Left kidney (tissue), 1 donor: ENCODE measurements at regions not wholly inside any gene's neighbourhood (a gene's known extent, or its start where the extent isn't known, plus 50 kb on each side); places are given as distances from the start of the nearest gene placed in this dataset.
"Not testable (repeated sequence)": the region's sequence is repeated elsewhere in the genome, so short reads cannot be mapped to it uniquely, and the experiment has no call there.

ENCODE experiments used
- DNase-seq: peaks from one replicate; pipeline ENCODE4 v3.0.0-alpha.2; 2013

DNA sequence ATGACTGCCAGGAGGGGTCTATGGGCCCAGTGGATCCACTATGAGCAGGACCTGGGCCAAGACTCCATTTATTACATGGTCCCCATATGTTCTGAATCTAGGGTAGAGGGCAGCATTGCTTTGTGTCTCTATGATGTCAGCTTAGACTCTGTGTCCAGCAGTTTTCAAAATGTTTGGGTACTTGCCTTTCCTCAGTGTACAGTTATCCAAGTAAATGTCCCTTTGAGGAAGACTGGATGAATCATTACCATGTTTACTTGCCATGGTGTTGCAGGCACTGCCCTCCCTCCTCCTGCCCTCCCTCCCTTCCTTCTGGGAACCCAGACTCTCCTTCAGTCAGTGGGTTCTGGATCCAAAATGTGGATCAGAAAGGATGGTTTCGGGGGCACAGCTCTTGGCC lies 108.6 kb downstream of the NRN1 start:
- DNase-seq = no peak

- no peak for DNase-seq
Measured at GRCh38 chr6:5896476-5897200, 110.1 kb downstream of the NRN1 start.

GRCh38 chr6:5894357-5894756 lies 112.4 kb downstream of the NRN1 start:
- no peak for DNase-seq

DNA sequence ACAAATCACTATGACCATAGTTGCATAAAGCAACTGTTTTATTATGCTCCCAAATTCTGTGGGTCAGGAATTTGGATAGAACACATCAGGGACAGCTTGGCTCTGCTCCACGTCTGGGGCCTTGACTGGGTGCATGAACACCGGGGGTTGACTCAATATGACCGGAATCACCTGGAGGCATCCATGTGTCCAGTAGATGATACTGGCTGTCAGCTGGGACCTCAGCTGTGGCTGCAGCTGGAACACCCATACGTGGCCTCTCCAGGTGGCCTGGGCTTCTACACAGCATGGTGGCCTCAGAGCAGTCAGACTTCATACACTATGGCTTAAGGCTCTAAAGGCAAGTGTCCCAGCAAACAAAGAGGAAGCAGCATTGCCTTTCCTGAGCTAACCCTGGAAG lies 113.4 kb downstream of the NRN1 start:
- DNase-seq = no peak

GRCh38 chr6:5892669-5893068 lies 114.1 kb downstream of the NRN1 start:
- DNase-seq = no peak

GRCh38 chr6:5878792-5879191 lies 127.9 kb downstream of the NRN1 start:
- DNase-seq = no peak

DNA sequence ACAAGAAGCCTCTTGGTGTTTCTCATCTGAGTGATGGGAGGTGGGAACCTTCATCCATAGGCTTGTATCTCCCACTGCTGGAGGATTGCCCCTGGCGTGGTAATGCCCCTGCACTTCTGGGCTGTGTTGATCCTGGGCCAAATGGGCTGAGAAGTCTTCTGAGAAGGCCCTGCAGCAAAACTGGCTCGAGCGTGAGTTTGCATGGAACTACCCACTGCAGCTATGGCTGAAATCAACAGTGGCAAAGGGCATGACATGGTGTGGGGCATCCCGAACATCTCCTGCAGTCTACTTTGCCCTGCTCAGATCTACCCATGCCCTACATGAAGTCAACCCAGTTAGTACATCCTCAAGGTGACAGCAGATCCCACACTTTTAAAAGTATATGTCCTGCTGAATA lies 130.6 kb downstream of the NRN1 start:
- no peak for DNase-seq

DNA sequence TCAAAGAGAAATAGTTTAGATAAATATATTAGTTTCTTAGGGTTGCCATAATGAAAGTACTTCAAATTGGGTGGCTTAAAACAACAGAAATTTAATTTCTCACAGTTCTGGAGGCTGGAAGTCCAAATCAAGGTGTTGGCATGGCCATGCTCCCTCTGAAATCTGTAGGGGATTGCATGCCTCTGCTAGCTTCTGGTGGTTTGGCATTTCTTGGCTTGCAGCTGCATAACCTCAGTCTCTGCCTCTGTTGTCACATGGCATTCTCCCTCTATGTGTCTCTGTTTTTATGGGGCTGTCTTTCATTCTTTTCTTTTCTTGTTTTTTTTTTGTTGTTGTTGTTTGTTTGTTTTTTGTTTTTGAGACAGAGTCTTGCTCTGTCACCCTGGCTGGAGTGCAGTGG lies 132.7 kb downstream of the NRN1 start:
- not testable (repeated sequence) for DNase-seq

- DNase-seq = no peak
Measured at GRCh38 chr6:5871296-5871695, 135.4 kb downstream of the NRN1 start.

- no peak for DNase-seq
Measured at GRCh38 chr6:5869676-5870075, 137.0 kb downstream of the NRN1 start.

DNA sequence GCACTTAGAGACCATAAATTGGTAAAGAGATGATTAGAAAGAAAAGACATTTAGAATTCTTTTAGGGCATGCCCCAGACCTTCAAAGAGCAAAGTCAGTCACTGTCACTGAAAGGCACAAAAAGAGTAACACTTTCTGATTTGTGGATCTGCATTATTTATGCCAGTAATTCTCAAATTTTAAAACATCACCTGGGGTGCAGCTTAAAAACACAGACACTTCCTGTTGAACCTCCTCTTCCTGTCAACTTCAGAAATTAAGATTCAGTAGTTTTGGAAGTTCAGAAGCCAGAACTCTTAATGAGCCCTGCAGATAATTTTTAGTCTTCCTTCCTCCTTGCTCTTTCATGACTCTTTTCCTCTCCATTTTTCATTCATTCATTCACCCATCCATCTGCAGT lies 137.5 kb downstream of the NRN1 start:
- DNase-seq = no peak

DNA sequence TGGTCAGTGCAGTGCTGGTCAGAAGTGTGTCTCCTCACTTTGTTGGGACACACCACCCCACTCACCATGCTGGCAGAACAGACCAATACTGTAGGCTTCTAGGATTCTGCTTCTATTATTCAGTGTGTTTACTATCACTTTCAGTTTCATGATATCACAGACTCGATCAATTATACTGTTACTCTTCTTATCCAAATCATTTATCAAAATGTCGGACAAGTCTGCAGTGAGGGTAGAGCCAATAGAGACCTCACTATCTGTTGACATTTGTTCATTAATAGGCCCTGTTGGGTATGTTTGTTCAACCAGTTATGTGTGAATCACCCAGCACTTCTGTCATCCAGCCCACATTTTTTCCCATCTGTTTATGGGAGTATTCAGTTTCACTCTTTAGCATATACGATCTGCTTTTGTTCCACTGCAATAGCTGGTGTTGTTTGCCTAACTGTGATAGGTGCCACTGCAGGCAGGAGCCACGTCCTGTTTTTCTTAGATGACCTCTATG lies 140.1 kb downstream of the NRN1 start:
- DNase-seq = peak; percentile 55

DNA sequence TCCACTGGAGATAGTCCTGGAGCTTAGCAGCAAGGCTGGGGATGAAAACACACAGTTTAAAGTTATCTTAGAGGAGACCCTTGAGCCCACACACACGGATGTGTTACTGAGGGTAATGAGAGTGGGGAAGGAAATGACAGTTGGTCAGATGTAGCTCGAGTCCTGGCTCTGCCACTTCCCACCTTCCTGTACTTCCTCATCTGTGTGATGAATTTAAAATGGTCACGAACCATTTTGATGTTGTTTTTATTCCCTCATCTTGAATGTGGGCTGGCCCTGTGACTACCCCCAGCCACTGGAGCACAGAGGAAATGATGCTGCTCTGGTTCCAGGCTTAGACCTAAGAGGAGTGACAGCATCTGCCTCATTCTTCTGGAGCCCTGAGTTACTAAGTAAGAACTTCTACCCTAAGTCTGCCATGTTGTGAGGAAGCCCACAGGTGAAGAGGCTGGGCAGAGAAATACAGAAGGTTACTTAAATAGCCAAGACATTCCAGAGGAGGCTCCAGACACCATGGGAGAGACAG lies 141.2 kb downstream of the NRN1 start:
- DNase-seq = no peak

DNA sequence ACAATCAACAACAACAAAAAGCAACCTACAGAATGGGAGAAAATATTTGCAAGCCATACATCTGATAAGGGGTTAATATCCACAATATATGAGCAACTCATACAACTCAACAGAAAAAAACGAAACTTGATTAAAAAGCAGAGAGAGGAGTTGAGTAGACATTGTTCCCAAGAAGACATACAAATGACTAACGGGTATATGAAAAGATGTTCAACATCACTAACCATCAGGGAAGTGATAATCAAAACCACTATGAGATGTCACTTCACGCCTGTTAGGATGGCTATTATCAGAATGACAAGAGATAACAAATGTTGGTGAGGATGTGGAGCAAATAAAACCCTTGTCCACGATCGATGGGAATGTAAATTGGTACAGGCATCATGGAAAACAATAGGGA lies 145.9 kb downstream of the NRN1 start:
- no peak for DNase-seq

GRCh38 chr6:5855787-5856470 lies 150.8 kb downstream of the NRN1 start:
- DNase-seq = no peak

- no peak for DNase-seq
Measured at GRCh38 chr6:5854899-5855298, 151.8 kb downstream of the NRN1 start.

DNA sequence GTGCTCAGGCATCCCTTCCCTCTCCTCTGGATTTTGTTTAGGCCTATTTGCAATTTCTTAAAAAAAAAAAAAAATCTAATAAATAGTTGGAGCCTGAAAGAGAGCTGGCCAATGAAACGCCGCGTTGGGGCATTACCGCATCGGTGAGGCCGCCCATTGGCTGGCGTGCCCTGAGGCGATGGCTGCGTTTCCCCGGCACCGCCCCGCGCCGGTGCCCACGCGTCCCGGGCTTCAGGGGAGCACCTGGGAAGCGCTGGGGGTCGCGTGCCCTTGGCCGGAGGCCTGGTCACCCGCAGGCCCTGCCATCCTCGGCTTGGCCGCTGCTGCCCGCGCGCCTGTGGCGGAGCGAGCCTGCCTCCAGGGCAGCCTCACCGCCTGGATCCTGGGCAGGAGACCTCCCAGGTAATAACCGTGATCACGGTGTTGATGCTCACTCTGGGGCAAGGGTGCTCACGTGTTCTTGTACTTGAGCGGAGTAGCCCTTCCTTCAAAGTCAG lies 155.4 kb downstream of the NRN1 start:
- DNase-seq = peak; percentile 80

DNA sequence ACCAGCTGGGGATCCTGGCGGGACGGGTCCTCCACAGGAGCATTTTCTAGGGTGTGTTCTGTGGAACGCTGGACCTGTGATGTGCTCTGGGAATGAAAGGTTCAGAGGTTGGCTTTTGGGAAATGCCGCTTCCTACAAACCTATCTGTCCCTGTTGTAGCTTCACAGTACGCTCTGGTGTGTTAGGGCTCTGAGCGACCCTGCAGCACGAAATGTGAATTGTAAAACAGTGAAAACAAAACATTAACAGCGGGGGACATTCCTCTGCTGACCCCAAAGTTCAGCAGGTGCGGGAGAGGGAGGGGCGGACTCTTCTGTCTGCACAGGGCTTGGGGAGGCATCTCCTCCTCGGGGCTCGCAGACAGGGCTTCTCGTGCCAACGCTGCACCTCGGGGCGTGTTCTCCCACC lies 155.9 kb downstream of the NRN1 start:
- no peak for DNase-seq

- DNase-seq = no peak
Measured at GRCh38 chr6:5846889-5847288, 159.8 kb downstream of the NRN1 start.

DNA sequence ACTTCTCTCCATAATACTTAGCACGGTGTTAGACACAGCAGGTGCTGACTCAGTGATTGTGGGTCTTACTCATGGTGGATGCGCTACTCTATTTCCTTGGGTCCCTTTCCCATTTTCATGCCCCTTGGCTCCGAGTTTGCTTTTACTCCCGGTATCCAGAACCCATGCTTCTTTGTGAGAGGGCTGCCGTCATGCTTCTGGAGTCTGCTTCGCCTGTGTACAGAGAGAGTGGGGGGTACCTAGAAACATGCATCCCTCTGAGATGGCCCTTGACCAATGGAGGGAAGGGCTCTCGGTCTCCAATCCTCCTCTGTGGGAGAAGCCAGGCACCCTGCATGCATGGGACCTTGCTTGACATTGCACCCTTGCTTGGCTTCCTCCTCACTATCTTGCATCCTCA lies 160.4 kb downstream of the NRN1 start:
- DNase-seq = no peak

GRCh38 chr6:5843078-5843477 lies 163.6 kb downstream of the NRN1 start:
- DNase-seq = no peak

- no peak for DNase-seq
Measured at GRCh38 chr6:5840734-5841390, 165.9 kb downstream of the NRN1 start.
